Erythroblast (primary cell): ENCODE measurements at regions not wholly inside any gene's neighbourhood (a gene's known extent, or its start where the extent isn't known, plus 50 kb on each side); places are given as distances from the start of the nearest gene placed in this dataset.

Source experiments
- GATA1 ChIP-seq: IDR thresholded peaks from 2 replicates; pipeline ENCODE4 v1.6.1; 2011; ENCODE audit warnings: low read depth, mild to moderate bottlenecking, control low read depth, low read length, moderate library complexity
- POLR2A ChIP-seq: IDR thresholded peaks from 2 replicates; pipeline ENCODE4 v1.6.1; 2011; ENCODE audit warnings: mild to moderate bottlenecking, low read length

DNA sequence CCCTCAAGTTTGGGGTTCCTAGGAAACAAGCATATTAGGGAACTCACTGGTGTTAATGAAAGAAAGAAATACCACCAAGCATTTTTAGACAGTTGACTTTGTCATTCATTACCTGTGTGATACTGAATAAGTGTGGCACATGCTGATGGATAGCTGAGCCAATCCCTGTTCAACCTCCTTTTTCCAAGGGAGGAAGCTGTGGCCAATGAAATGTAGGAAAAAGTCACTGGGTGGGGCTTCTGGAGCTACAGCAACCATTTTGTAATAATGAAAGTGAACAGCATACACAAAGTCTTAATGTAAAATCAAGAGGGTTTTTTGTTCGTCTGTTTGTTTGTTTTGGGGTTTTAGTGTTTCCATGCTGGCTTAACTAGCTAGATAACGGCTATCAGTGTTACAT lies 254.3 kb upstream of the SALL1 start:
- TF ChIP-seq POLR2A (no peak), GATA1 (no peak)
